ENCODE measurements at regions not wholly inside any gene's neighbourhood (a gene's known extent, or its start where the extent isn't known, plus 50 kb on each side); places are given as distances from the start of the nearest gene placed in this dataset.

DNA sequence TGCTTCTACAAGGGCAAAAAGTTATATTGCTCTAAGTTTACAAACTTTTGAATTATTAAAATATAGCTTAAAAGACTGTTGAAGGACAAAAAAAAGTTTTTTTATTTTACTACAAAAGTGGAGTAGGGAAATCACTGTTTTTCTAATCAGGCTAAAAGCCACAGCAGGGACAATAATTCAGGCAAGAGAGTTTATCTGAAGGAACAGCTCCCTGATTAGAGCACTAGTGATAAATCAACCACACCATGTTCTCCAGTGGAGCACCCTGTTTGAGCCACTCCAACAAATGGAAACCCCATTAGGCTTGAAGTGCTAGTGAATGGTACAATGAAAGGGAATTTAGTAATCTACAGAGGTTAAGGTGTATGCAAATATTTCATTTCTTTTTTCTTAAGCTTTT lies 357.1 kb downstream of the SEMA3D start:
- no peak for TF ChIP-seq CTCF (IDR thresholded peaks at IDR 0.05)
- TF ChIP-seq EP300 (IDR thresholded peaks at IDR 0.05) = no peak

Data from ovary (tissue), 3 donors.